GM13976 (cell line): ENCODE measurements at regions not wholly inside any gene's neighbourhood (a gene's known extent, or its start where the extent isn't known, plus 50 kb on each side); places are given as distances from the start of the nearest gene placed in this dataset.

Source experiments
- DNase-seq: peaks from one replicate; pipeline ENCODE4 v3.0.0; 2012; ENCODE audit warnings: low spot score
- in situ Hi-C: fragments of 300-500 bp; cut with MboI; formaldehyde crosslinking; loops from one replicate; pipeline ENCODE4 v1.12.0; 2022; ENCODE audit warnings: low sequenced_read_pairs, mixed read lengths, inconsistent platforms; ENCODE audit not compliant: unreplicated experiment
- TF ChIP-seq, protein P1 (sequence below): IDR thresholded peaks from 2 replicates; pipeline ENCODE4 v1.5.1; 2012; ENCODE audit warnings: borderline replicate concordance, mild to moderate bottlenecking; ENCODE audit not compliant: insufficient read depth; ENCODE audit errors: extremely low read depth, missing control alignments, control extremely low read depth

DNA sequence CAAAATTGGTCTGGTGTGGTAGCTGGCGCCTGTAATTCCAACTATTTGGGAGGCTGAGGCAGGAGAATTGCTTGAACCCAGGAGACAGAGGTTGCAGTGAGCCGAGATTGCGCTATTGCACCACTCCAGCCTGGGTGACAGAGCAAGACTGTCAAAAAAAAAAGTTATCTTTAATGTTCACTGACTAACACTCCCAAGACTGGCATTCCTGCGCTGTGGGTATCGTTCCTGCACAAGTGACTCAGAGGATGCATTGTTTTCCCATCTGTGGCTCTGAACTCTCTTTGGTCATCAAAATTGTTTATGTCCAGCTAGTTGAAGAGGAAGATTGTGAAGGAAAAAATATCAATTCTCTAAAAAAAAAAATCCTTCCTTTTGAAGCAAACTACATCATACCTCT, 539.0 kb downstream of the SOX11 start:
- no peak for DNase-seq
- TF ChIP-seq, protein P1, sequence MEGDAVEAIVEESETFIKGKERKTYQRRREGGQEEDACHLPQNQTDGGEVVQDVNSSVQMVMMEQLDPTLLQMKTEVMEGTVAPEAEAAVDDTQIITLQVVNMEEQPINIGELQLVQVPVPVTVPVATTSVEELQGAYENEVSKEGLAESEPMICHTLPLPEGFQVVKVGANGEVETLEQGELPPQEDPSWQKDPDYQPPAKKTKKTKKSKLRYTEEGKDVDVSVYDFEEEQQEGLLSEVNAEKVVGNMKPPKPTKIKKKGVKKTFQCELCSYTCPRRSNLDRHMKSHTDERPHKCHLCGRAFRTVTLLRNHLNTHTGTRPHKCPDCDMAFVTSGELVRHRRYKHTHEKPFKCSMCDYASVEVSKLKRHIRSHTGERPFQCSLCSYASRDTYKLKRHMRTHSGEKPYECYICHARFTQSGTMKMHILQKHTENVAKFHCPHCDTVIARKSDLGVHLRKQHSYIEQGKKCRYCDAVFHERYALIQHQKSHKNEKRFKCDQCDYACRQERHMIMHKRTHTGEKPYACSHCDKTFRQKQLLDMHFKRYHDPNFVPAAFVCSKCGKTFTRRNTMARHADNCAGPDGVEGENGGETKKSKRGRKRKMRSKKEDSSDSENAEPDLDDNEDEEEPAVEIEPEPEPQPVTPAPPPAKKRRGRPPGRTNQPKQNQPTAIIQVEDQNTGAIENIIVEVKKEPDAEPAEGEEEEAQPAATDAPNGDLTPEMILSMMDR: no peak
- in situ Hi-C loops: no loop called here

DNA sequence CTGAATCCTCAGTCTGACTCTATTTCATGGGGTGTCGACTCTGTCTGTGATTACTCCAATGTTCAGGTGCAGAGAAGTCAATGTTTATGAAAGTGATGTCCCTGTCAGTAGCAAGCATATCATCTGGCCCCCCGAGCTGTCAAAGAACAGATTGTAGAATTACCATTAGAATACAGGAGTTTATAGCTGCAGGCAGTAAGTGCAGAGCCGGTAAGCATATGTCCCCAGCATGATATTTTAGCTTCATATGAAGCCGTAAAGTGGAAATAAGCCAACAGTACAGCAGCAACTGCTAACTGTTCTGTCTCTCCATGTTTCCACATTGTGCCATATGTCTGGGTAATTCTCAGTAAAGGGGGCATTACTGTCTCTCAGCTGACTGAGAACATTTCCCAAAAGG, 541.8 kb downstream of the SOX11 start:
- DNase-seq: no peak

DNA sequence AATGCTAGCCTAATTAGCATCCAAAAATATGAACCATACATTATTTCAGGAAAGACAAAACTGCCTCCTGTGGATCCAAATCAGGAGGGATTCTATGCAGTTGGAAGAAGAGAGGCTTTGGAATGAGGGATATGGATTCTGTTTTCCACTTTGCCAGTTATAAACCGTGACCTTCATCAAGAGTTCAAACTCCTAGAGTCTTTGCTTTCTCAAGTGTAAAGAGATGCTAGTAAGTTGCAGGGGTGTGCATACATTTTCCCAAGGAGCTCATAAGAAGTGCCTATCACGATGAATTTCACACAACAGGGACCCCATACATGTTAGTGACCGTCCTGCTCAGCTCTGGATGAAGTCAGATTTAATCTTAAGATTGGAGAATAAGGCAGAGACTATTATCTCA, 542.5 kb downstream of the SOX11 start:
- DNase-seq: no peak
- TF ChIP-seq, protein P1: no peak
- in situ Hi-C loops: no loop called here

More for the DNA sequence above, 541.8 kb downstream of the SOX11 start:
- TF ChIP-seq, protein P1: no peak
- in situ Hi-C loops: no loop called here

DNA sequence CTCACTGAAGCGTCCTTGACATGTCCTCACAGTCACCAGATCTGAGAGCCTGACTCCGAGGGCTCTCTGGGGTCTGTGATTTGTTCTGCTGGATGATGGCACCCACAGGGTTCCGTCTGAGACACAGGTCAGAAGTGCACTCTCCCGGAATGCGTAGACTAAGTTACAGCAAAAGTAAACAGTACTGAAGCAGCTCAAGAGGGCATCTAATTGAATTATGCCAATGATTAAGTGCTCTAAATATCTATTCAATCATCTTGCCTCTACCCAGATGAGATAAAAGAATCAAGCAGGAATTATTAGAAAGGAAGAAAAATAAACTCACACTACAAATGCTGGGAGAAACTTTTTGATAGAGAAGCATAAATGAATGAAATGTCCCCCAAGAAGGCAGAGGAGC, 544.1 kb downstream of the SOX11 start:
- TF ChIP-seq, protein P1: no peak
- in situ Hi-C loops: no loop called here

DNA sequence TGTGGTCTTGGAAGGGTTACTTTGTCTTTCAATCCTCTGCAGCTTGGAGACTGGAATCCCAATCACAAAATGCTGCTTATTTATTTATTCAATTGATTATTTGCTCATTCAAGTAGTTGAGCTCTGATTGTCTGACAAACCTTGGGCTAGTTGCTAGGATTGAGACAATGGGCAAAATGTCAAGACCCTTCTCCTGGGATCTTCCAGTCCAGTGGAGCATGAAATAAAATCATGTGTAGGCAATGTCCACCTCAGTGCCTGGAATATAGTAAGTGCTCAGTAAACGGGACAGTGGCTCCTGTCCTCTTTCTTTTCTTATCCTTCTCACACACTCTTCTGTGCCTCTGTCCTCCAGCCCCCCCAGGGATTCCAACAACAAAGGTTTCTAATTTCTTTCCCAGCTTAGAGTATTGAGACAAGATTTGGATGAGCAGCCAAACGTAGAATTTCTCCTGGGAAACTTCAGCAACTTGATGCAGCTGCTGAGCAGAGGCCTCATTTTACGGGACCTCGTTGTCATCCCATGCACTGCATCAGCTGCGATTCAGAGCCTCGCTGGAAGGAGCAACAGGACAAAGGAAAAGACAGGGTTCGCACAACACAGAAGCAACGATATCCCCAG, 545.0 kb downstream of the SOX11 start:
- in situ Hi-C loops: no loop called here
- DNase-seq: no peak
- TF ChIP-seq, protein P1: no peak

More for the DNA sequence above, 544.1 kb downstream of the SOX11 start:
- DNase-seq: no peak

DNA sequence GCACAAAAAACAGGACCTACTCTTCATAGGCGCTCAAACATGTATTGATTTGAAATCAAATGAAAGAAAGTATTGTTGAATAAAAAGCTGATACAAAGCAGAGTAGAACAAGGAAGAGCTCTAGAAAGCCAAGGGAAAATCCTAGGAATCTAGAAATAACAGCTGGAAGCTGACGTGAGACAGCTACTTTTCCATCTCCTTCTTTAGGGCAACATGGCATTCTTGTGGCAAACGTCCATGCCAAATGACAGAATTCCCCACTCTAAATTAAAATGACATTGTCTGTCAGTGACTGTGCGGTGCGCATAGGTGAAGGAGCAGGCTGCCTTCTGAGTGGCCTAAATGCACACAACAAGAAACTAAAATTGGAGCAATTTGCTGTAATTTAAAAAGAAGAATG, 557.4 kb downstream of the SOX11 start:
- TF ChIP-seq, protein P1: no peak
- in situ Hi-C loops: no loop called here
- DNase-seq: no peak

DNA sequence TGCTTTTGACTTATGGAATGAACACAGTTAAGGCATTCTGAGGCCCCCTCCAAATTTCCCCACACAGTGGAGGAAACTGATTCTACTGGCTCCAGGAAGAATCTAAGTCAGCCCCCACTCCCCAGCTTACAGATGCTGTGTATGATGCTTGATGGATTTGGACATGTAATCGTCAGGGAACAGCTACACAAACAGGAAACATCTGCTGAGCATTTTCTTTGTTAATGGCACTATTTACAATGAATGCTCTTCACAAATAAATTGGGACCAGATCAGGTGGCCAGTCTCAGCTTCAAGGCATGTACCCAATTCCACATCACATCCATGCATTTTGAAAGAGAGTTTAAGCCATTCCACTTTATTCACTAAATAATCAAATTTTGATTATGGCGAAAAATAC, 562.3 kb downstream of the SOX11 start:
- in situ Hi-C loops: no loop called here
- no peak for DNase-seq
- TF ChIP-seq, protein P1: no peak
